ENCODE measurements at regions not wholly inside any gene's neighbourhood (a gene's known extent, or its start where the extent isn't known, plus 50 kb on each side); places are given as distances from the start of the nearest gene placed in this dataset.

GRCh38 chr7:131797841-131798240, 241.4 kb upstream of the PODXL start:
- DNase-seq (ENCODE audit: low spot score) = no peak
- in situ Hi-C loops (cut with MboI; ENCODE audit: low sequenced_read_pairs, unreplicated experiment) = no loop called here
- no peak for TF ChIP-seq CTCF (IDR thresholded peaks at IDR 0.05; ENCODE audit: borderline replicate concordance, control extremely low read depth, extremely low read depth, insufficient read depth, missing control alignments)

DNA sequence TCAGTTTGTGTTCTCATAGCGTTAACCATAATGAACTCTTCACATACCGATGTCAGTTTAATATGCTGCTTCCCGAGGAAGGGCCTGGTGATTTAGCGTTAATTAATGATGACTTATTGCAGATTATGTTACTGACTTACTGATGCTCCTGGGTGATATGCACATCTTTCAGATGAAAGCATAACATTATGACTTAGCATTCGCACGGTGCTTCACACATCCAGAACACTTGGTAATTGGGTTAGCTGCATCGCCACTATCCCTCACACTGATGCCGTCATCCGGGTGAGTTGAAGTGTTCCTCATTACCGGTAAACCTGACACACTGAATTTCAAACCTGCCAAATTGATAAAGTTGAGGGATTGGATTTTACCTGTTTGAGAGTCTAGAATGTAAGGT, 239.0 kb upstream of the PODXL start:
- DNase-seq (ENCODE audit: low spot score) = no peak
- no peak for TF ChIP-seq CTCF (IDR thresholded peaks at IDR 0.05; ENCODE audit: borderline replicate concordance, control extremely low read depth, extremely low read depth, insufficient read depth, missing control alignments)
- in situ Hi-C loops (cut with MboI; ENCODE audit: low sequenced_read_pairs, unreplicated experiment) = no loop called here

DNA sequence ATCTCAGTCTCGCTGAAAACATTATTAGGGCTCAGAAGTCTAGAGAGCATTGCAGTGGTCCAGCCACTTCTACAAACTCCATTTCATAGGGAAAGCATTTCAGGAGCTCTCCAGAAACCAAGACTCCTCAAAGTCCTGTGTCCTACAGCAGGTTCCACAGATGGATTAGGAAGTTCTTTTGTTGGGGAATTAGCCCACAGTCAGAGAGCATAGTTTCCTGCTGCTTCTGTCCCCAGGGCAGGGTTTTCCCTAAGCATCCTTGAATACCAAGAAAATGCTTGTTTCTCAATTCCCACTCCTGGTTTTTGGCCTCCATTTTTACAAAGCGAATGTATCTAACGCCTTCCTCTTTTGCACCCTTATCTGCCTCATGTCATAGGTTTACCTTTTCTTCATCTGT, 235.9 kb upstream of the PODXL start:
- TF ChIP-seq CTCF (IDR thresholded peaks at IDR 0.05; ENCODE audit: borderline replicate concordance, control extremely low read depth, extremely low read depth, insufficient read depth, missing control alignments) = no peak
- no peak for DNase-seq (ENCODE audit: low spot score)
- in situ Hi-C loops (cut with MboI; ENCODE audit: low sequenced_read_pairs, unreplicated experiment) = no loop called here

- no peak for DNase-seq (ENCODE audit: low spot score)
- no peak for TF ChIP-seq CTCF (IDR thresholded peaks at IDR 0.05; ENCODE audit: borderline replicate concordance, control extremely low read depth, extremely low read depth, insufficient read depth, missing control alignments)
- in situ Hi-C loops (cut with MboI; ENCODE audit: low sequenced_read_pairs, unreplicated experiment) = no loop called here
Measured at GRCh38 chr7:131787101-131787500, 230.7 kb upstream of the PODXL start.

DNA sequence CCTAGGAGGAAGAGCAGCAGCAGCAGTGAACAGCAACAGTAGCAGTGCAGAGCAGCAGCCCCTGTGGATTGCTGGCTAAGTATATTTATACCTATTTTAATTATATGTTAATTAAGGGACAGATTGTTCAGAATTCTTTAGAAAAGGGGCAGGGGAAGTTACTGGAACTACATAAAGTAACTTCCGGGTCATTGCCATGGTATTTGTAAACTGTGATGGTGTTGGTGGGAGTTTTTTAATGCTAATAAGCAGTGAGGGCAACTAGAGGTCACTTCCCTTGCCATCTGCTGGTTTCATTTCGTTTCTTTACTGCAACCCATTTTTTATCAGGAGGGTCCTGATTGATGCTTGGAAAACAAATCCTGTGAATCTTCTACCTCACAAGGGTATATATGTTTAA, 229.8 kb upstream of the PODXL start:
- TF ChIP-seq CTCF (IDR thresholded peaks at IDR 0.05; ENCODE audit: borderline replicate concordance, control extremely low read depth, extremely low read depth, insufficient read depth, missing control alignments) = no peak
- in situ Hi-C loops (cut with MboI; ENCODE audit: low sequenced_read_pairs, unreplicated experiment) = no loop called here
- DNase-seq (ENCODE audit: low spot score) = no peak

- in situ Hi-C loops (cut with MboI; ENCODE audit: low sequenced_read_pairs, unreplicated experiment) = no loop called here
- no peak for DNase-seq (ENCODE audit: low spot score)
- no peak for TF ChIP-seq CTCF (IDR thresholded peaks at IDR 0.05; ENCODE audit: borderline replicate concordance, control extremely low read depth, extremely low read depth, insufficient read depth, missing control alignments)
Measured at GRCh38 chr7:131778601-131779000, 222.2 kb upstream of the PODXL start.

Data from GM13976 (cell line).